ENCODE measurements at regions not wholly inside any gene's neighbourhood (a gene's known extent, or its start where the extent isn't known, plus 50 kb on each side); places are given as distances from the start of the nearest gene placed in this dataset.

DNA sequence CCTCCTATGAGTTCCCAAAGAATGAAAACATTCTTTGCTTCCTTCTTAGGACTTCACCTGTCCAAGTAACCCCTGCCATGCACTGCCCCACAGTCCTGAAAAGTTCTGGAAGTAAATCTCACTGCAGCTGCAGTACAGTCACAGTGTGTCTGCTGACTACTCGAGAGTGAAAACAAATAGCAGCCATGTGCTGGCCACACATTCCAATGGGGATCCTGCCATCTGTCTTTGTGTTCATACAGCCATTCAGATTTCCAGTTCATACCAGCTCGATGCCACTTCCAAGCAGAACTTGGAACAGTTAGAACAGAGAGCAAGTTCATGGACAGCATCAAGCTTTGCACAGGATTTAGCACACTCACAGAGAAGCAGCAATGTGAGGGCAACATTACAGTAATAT lies 629.9 kb upstream of the ACVR2A start:
- no peak overlapping the region for H3K4me3 ChIP-seq (replicated peaks; ENCODE audit: low read depth, low read length)
- DNase-seq (ENCODE audit: extremely low read depth, low read depth) = no peak
- TF ChIP-seq, protein P1, sequence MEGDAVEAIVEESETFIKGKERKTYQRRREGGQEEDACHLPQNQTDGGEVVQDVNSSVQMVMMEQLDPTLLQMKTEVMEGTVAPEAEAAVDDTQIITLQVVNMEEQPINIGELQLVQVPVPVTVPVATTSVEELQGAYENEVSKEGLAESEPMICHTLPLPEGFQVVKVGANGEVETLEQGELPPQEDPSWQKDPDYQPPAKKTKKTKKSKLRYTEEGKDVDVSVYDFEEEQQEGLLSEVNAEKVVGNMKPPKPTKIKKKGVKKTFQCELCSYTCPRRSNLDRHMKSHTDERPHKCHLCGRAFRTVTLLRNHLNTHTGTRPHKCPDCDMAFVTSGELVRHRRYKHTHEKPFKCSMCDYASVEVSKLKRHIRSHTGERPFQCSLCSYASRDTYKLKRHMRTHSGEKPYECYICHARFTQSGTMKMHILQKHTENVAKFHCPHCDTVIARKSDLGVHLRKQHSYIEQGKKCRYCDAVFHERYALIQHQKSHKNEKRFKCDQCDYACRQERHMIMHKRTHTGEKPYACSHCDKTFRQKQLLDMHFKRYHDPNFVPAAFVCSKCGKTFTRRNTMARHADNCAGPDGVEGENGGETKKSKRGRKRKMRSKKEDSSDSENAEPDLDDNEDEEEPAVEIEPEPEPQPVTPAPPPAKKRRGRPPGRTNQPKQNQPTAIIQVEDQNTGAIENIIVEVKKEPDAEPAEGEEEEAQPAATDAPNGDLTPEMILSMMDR (IDR thresholded peaks at IDR 0.05; ENCODE audit: low read depth, low read length, missing control alignments) = no peak

DNA sequence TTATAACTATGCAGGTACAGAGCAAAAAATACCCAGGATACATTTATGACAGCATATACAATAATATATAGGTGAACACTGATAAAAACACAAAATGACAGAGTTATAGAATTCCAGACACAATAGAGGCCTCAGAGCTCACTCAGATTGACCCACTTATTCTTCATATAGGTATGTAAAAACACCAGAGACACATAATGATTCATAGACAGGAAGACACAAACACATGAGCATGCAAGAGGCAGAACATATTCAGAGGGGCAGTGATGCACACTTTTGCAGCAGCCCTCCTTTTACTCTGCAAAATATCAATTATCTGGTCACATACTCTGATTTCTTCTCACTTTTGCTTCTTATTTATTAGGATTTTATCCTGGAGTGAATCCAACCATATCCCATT lies 633.3 kb upstream of the ACVR2A start:
- no peak for DNase-seq (ENCODE audit: extremely low read depth, low read depth)
- no peak overlapping the region for H3K4me3 ChIP-seq (replicated peaks; ENCODE audit: low read depth, low read length)
- TF ChIP-seq, protein P1 (IDR thresholded peaks at IDR 0.05; ENCODE audit: low read depth, low read length, missing control alignments) = no peak

GRCh38 chr2:147204102-147204501 lies 640.7 kb upstream of the ACVR2A start:
- no peak for DNase-seq (ENCODE audit: extremely low read depth, low read depth)
- H3K4me3 ChIP-seq (replicated peaks; ENCODE audit: low read depth, low read length) = no peak overlapping the region
- TF ChIP-seq, protein P1 (IDR thresholded peaks at IDR 0.05; ENCODE audit: low read depth, low read length, missing control alignments) = no peak

DNA sequence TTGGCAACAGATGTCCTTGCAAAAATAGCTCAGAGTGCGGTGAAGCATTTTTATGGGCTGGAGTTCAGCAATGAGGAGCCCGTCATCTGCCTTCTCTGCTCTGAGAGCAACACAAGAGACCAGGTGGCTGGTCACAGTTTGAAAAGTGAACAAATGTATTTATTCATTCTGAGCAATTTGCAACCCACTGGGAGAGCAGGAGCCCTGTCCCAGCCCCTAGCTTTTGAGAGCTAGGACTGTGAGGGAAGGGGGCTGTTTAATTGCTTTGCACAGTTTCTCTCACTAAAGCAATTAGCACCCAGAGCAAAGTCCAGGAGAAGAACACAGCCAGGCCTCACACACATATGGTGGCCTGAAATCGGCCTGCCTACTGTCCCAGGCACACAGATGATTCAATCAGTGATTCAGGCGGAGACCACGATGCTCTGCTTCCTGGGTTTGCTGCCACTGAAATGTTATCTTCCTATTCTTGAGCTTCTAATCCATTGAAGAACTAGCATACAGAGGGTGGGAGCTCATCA lies 646.1 kb upstream of the ACVR2A start:
- DNase-seq (ENCODE audit: extremely low read depth, low read depth) = no peak
- H3K4me3 ChIP-seq (replicated peaks; ENCODE audit: low read depth, low read length) = no peak overlapping the region
- TF ChIP-seq, protein P1 (IDR thresholded peaks at IDR 0.05; ENCODE audit: low read depth, low read length, missing control alignments) = no peak

DNA sequence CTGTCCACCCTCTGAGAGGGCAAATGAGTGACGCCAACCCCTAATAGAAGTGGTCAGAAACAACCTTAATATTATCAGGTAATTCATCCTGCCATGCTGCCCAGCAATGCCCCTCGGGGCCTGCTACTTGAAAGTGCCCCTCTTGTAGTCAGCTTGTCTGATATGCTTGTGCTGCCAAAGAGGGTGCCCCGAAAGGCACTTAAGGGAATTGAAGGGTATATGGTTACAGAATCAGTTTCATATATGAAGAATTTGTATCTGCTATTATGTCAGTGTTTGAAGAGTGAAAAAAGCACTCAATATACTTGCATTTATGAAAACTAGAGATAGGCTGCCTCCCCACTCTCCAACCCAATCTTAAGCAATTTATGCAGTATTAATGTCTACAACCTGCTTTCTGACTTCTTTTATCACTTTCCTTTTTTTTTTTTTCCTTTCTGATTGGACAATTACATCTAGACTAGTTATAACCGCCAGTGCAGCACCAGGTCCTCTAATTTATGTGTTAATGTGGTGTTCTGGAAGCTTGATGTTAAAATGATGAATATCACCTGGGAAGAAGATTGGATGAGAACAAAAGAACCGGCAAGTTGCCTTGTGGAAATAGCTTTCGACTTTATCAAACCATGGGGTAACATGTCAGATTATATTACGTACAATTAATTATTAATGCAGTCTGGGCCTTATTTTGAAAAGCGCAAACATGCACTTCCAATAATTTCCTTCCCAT lies 646.9 kb upstream of the ACVR2A start:
- TF ChIP-seq, protein P1 (IDR thresholded peaks at IDR 0.05; ENCODE audit: low read depth, low read length, missing control alignments) = no peak
- no peak for DNase-seq (ENCODE audit: extremely low read depth, low read depth)
- no peak overlapping the region for H3K4me3 ChIP-seq (replicated peaks; ENCODE audit: low read depth, low read length)

DNA sequence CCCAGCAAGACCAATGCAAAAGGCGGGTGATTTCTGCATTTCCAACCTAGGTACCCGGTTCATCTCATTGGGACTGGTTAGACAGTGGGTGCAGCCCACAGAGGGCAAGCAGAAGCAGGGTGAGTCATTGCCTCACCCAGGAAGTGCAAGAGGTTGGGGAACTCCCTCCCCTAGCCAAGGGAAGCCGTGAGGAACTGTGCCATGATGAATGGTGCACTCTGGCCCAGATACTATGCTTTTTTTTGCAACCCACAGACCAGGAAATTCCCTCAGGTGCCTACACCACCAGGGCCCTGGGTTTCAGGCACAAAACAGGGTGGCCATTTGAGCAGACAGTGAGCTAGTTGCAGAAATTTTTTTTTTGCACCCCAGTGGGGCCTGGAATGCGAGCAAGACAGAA lies 662.6 kb upstream of the ACVR2A start:
- no peak overlapping the region for H3K4me3 ChIP-seq (replicated peaks; ENCODE audit: low read depth, low read length)
- TF ChIP-seq, protein P1 (IDR thresholded peaks at IDR 0.05; ENCODE audit: low read depth, low read length, missing control alignments) = no peak
- DNase-seq (ENCODE audit: extremely low read depth, low read depth) = no peak

Measured in HFF-Myc (cell line).